HTR-8/SVneo (cell line): ENCODE measurements at regions not wholly inside any gene's neighbourhood (a gene's known extent, or its start where the extent isn't known, plus 50 kb on each side); places are given as distances from the start of the nearest gene placed in this dataset.

Source experiments
- DNase-seq: peaks from one replicate; pipeline ENCODE4 v3.0.0; 2011; ENCODE audit warnings: low spot score, mixed read lengths; ENCODE audit not compliant: insufficient read length
- FAIRE-seq: peaks from 2 replicates; lab custom pipeline; 2011; peaks lifted over from hg19 to GRCh38; lab: Jason Lieb, UNC

DNA sequence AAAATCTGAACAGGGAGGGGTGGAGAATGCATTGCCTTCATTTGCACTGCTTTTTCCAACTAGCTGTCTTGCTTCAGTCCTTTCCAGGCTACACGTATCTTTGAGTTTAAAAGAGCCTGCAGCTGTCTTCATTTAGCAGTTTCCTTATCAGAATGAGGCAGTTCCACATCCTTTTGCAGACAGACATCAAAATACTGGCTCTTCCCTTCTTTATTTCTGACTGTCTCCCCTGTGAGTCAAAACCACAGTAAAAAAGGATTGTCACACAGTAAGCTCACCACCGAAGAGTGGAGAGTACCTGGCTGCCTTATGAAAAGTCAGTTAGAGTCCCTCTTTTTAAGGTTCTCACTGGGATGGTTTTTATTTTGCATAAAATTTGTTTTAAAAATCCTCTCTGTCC lies 205.5 kb upstream of the CD96 start:
- FAIRE-seq (no peak), DNase-seq (no peak)

DNA sequence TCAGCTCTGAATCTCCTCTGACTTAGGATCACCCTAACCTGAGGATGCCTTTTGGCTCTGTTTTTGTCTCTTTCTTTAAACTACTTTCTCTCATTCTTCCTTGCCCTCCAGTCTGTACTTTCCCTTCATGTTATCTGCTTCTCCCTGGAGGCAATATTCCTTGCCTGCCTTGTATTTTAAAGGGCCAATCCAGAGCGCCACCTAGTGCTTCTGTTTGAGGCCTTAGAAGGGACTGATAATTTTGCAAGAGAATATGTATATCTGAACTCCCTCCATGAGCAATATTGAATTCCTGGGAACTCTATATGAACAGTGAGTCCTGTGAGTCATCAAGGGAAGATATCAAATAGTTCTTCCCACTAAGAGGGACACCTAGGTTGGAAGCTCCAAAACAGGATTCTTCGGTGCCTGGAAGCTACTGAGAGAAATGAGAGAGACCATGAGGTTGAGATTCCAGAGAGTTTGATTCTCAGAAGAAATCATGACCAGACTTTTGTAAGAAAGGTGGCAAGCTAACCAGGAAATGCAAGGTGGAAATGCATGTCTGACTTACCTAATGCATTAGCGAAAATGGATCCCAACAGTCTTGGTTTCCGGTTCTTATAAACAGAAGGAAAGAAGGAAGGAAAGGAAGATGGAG lies 203.8 kb upstream of the CD96 start:
- FAIRE-seq (peak; percentile 63), DNase-seq (peak; percentile 47)

DNA sequence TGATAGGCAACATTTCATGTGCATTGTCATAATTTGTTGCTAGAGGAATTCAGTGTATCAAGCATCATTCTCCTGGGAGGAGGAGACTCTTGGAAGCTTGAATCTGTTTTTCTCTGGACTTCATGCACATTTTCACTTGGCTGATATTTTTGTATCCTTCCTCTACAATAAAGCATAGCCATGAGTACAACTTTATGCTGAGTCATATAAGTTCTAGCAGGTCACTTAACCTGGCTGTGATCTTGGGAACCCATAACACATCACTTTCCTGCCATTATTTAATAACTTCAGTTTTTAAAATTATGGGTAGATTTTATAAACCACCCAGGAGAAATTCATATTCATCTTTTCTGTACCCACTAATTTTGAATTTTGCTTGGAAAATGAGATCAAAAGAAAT lies 203.0 kb upstream of the CD96 start:
- FAIRE-seq (no peak), DNase-seq (no peak)

DNA sequence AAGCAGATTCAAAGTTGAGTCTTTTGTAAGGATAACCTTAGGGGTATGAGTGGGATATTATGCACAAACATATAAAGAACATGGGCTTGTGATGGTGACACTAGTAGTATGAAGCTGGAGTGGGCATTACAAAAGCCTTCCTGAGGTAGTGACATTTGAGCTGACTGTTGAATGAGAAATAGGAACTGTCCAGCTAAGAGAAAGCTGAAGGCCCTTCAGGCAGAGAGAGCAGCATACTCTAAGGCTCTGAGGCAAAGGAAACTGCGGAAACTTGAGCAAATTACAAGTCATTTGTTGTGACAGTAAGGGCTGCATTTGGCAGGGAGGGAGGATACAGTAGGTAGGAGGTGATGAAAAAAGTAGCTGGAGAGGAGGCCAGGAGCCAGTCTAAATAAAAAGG lies 190.7 kb upstream of the CD96 start:
- no peak for FAIRE-seq

DNA sequence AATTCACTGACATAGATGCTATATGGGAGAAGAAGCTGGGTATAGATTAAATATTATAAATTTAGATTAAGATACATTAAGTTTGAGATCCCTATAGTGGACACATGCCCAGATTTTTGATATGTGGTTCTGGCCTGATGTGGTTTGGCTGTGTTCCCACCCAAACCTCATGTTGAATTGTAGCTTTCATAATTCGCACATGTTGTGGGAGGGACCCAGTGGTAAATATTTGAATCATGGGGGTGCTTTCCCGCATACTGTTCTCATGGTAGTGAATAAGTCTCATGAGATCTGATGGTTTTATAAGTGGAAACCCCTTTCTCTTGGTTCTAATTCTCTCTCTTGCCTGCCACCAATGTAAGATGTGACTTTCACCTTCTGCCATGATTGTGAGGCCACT lies 189.4 kb upstream of the CD96 start:
- no peak for FAIRE-seq
- no peak for DNase-seq

More for the DNA sequence above, 190.7 kb upstream of the CD96 start:
- no peak for DNase-seq

DNA sequence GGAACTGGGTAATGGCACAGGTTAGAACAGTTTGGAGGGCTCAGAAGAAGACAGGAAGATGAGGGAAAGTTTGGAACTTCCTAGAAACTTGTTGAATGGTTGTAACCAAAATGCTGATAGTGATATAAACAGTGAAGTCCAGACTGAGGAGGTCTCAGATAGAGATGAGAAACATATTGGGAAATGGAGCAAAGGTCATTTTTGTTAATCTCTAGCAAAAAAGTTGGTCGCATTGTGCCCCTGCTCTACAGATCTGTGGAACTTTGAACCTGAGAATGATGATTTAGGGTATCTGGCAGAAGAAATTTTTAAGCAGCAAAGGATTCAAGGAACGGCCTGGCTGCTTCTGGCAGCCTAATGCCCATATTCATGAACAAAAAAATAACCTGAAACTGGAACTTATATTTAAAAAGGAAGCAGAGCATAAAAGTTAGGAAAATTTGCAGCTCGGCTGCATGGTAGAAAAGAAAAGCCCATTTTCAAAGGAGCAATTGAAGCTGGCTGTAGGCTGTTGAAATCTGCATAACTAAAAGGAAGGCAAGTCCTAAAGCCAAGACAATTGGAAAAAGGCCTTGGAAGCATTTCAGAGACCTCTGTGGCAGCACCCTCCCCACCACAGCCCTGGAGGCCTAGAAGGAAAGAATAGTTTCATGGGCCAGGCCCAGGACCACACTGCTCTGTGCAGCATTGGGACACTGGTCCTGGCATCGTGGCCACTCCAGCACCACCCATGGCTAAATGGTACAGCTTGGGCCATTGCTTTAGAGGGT lies 182.6 kb upstream of the CD96 start:
- DNase-seq, result no peak

DNA sequence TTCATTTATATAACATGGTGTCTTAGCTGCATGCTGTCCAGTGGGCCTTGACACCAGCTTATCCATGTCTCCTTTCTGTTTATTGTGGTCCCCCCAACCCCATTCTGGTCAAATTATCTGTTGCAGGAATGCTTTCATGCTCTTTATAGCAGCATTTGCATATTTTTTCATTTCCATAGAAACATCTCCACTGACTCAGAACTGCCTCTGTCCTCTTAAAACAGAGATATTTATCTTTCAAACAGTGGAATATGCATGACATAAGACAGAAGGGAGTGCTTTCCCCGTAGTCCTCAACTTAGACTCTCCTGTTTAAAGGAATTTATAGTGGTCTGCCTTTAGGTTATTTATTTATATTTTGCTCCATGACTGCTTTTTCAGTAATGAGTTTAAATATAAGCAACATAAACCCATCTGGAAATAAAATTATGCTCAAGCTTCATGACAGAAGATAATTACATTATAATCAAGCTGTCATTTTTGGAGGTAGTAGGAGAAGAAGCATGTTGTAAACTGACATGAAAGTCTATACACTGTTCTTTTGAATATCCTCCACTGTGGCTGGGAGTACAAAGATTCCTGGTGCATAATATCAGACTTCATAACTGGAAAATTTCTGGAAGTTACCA lies 179.5 kb upstream of the CD96 start:
- DNase-seq, result no peak
- FAIRE-seq, result no peak

More for the DNA sequence above, 182.6 kb upstream of the CD96 start:
- no peak for FAIRE-seq

DNA sequence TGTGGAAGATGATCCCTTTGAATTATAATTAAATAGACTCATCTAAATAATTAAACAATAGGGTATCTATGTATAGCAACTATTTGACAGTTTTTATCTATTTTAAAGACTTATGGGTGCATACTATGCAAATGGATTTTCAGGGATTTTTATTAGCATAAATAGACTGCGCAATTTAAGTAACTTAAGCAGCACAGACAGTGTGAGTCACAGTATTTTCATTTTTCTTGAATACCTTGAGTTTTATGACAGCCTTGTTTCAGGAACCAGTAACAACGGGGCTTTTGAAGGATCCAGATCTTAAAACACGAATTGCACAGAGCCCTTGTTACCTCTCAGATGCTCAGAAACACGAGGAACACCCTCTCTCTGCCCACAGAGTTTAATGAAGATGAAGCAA lies 175.5 kb upstream of the CD96 start:
- DNase-seq (no peak), FAIRE-seq (no peak)

DNA sequence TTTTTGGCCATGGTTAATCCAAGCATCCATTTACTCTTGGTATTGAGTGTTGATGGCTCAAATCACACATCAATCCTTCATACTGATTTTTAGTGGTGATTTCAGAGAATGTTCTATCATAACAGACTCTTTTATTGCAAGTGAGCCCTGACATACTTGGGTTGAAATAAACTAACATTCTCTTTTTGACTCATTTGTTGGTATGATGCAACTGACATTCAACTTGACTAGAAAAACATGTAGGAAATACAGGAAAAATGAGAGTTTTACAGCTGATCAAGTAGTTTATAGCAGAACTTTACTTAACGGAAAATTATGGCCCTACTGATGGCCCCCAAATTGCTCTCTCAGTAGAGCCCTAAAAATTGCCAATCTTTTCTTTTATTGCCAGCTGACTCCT lies 173.9 kb upstream of the CD96 start:
- FAIRE-seq (no peak), DNase-seq (no peak)

DNA sequence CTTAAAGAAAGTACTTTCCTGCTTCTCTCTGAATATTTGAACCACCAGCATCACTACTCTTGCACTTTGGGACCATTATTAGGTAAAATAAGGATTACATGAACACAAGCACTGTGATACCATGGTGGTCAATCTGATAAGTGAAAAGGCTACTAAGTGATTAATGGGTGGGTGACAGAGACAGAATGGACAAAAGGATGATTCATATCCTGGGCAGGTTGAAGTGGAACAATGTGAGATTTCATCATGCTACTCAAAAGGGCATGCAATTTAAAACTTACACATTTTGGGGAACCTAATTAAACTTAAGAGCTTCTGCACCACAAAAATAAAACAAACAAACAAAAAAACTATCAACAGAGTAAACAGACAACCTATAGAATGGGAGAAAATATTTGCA lies 172.0 kb upstream of the CD96 start:
- FAIRE-seq (no peak), DNase-seq (no peak)

DNA sequence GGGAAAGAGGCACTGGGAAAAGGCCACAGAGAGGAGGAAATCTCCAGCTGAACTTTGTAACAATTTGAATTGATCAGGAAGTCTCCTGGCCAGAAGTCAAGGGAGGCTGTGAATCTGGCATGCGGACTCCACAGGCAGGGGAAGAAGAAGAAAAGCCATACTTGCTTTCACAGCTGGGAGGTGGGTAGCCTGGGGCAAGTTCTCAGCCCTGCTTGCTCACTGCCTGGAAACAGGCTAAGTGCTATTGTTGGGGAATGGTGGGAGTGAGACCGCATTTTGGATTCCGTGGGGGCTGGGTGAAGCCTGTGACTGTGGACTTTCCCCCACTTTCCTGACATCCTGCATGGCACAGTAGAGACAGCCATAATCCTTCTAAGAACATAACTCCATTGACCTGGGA lies 168.8 kb upstream of the CD96 start:
- DNase-seq, result no peak
- no peak for FAIRE-seq

DNA sequence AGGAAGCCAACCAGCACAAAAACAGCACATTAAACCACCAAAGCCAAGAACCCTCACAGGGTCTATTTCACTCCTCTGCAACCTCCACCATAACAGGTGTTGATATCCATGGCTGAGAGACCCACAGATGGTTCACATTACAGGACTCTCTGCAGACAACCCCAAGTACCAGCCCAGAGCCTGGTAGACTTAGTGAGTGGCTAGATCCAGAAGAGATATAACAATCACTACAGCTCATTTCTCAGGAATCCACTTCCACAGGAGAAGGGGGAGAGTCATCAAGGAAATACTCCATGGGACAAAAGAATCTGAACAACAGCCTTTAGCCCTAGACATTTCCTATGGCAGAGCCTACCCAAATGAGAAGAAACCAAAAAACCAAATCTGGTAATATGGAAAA lies 168.1 kb upstream of the CD96 start:
- DNase-seq (no peak), FAIRE-seq (no peak)

DNA sequence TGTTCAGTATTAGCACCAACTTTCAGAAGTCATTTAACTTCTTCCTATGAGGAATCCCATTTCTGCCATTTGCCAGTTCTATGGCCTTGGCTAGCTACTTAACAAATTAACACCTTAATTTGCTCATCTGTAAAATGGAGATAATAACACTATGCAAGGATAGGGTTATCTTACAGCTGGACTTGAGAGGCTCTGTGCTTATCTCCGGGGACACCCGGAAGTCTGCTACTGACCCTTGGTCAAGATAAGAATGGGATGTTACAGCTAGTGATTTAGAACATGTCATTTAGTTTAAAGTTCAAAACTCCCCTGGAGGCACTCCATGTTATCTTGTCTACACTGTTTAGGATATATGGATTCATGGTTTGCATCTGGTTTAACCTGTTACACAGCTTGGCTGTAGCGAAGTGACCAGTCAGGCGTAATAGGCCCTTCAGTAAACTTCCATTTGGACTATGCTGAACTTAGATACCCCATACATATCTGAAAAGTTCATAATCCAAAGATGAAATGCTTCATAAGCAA lies 156.0 kb upstream of the CD96 start:
- FAIRE-seq (no peak), DNase-seq (no peak)

DNA sequence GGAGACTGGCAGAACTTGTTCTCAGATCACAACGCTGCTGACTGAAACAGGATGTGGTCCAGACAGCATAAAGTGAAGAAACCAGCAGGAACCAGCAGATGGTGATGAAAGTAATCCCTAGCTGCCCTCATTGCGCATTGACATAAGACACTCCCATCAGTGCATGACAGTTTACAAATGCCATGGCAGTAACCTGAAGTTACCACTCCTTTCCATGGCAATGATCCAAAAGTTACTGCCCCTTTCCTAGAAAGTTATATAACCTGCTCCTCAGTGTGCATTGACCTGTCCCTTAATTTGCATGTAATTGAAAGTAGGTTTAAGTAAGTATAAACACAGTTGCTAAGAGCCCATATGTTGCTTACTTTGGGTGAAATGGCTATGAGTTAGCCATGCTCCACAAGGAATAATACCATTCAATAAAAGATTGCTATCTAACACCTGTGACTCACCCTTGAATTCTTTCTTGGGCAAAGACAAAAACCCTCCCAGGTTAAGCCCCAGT lies 149.1 kb upstream of the CD96 start:
- no peak for FAIRE-seq
- no peak for DNase-seq

DNA sequence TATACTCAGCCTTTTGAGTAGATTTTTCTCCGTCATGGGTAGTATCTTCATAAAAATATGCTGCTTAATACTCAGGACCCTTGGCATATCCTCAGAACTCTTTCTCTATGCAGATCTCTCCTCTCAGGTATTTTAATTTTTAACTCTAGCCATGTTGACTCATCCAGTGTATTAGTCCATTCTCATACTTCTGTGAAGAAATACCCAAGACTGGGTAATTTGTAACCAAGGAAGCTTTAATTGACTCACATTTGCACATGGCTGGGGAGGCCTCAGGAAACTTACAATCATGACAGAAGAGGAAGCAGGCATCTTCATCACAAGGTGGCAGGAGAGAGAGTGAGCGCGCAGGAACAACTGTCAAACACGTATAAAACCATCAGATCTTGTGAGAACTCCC lies 129.3 kb upstream of the CD96 start:
- FAIRE-seq (peak; percentile 42), DNase-seq (no peak)

DNA sequence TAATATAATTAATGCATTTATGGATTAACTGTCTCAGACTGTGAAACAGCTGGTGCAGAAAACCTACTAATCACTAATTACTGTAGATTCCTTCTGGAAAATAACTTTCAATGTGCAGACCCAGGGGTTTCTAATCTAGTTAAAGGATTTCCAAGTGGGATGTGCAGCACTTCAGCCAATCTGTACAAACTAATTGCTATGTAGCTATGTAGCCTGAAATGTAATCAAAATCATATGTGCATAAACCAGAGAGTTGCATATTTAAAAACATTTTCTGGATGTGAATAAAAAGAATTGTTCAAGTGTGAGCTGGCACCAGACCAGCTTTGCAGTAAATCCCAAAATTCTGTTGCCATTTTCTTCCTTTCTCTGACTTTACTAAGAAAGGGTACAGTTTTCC lies 127.5 kb upstream of the CD96 start:
- FAIRE-seq (no peak), DNase-seq (no peak)

DNA sequence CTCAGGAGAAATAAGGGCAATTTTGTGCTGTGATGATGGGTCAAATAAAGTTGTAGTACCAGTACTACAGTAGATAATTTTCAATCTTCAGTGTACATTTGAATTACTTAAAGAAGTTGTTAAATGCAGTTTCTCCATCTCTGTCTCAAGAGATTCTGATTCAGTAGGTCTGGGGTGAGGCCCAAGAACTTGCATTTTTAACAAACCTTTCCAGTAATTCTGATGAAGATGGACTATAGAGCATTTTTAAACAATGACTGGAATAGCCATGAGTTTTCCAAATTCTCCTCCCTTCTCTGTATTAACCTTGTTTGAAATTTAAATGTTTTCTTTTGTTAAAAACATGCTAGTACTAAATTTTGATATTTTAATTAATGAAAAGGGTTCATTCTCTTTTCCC lies 127.0 kb upstream of the CD96 start:
- FAIRE-seq (no peak), DNase-seq (no peak)

DNA sequence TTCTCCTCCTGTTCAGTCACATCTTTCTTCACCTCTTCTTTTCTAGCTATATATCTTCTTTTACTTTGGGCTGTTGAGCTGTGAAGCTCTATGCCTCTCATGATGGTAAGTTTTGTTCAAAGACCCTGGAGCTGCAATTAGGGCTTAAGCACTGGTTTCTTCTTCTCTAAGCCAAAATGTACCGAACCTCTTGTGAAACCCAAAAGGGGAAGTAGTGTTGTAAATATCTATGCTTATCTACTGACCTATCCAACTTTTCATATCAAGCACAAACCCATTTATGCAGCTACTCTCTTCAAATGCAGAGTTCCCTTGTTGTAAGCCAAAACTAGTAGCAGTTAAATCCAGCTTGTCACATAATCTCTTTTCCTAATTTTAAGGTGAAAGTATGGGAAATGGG lies 123.6 kb upstream of the CD96 start:
- FAIRE-seq, result no peak
- no peak for DNase-seq

DNA sequence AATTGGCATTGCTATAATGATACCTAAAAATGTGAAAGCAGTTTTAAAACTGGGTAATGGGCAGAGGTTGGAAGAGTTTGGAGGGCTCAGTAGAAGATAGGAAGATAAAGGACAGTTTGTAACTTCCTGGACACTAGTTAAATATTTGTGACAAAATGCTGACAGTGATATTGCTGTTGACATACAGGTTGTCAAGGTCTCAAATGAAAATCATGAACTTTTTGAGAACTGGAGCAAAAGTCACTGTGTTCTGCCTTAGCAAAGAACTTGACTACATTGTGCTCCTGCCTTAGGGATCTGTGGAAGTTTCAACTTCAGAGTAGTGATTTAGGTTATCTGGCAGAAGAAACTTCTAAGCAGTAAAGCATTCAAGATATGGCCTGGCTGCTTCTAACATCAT lies 113.7 kb upstream of the CD96 start:
- no peak for FAIRE-seq
- DNase-seq, result no peak

DNA sequence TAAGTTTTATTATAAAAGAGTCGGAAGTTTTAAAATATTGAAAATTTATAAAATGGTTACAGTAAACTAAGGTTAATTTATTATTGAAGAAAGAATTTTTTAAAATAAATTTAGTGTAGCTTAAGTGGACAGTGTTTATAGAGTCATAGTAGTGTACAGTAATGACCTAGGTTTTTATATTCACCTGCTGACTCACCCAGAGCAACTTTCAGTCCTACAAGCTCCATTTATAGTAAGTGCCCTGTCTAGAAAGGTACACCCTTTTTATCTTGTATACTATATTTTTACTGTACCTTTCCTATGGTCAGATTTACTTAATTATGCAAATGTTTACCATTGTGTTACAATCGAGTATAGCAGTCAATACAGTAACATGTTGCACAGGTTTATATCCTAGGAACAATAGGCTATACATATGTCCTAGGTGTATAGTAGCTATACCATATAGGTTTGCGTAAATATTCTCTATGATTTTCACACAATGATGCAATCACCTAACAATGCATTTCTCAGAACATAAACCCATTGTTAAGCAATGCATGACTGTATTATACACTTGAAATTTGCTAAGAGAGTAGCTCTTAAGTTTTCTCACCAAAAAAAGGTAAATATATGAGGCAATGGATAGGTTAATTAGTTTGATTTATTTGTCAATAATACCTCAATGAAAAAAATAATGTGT lies 106.9 kb upstream of the CD96 start:
- DNase-seq (no peak), FAIRE-seq (no peak)

DNA sequence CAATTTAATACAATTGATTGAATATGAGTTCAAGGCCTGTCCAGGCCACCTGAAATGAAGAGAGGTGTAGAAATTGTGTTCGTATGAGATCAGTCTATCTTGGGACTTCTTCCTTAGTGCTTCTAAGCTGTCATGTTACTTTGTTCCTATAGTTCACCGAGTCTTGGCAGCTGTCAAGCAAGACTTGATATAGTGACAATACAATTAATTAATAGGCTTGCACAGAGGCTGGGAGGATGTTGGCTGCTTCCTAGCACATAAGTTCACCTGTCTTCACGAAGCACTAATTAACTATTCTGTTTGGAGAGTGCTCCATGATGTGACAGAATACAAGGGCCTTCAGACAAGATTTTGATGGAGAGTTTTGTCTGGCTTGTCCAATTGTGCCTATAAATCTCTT lies 103.7 kb upstream of the CD96 start:
- no peak for DNase-seq
- no peak for FAIRE-seq
